Osteocyte (in vitro differentiated cells): ENCODE measurements at regions not wholly inside any gene's neighbourhood (a gene's known extent, or its start where the extent isn't known, plus 50 kb on each side); places are given as distances from the start of the nearest gene placed in this dataset.

Experiments
- DNase-seq: peaks from one replicate; pipeline ENCODE4 v3.0.0; 2021; ENCODE audit warnings: mixed read lengths; ENCODE audit not compliant: unreplicated experiment; ENCODE audit errors: extremely low spot score
- H3K27ac Mint-ChIP-seq: one replicate; pipeline ENCODE4 v1.8.0; 2021; ENCODE audit warnings: mild to moderate bottlenecking, mixed read lengths; ENCODE audit not compliant: unreplicated experiment
- H3K27me3 Mint-ChIP-seq: one replicate; pipeline ENCODE4 v1.8.0; 2021; ENCODE audit warnings: mixed read lengths; ENCODE audit not compliant: unreplicated experiment
- H3K36me3 Mint-ChIP-seq: one replicate; pipeline ENCODE4 v1.8.0; 2021; ENCODE audit warnings: mixed read lengths; ENCODE audit not compliant: unreplicated experiment
- H3K4me1 Mint-ChIP-seq: one replicate; pipeline ENCODE4 v1.8.0; 2021; ENCODE audit warnings: mixed read lengths; ENCODE audit not compliant: unreplicated experiment
- H3K4me3 Mint-ChIP-seq: one replicate; pipeline ENCODE4 v1.8.0; 2021; ENCODE audit warnings: mild to moderate bottlenecking, moderate library complexity, mixed read lengths; ENCODE audit not compliant: unreplicated experiment
- H3K9me3 Mint-ChIP-seq: one replicate; pipeline ENCODE4 v1.8.0; 2021; ENCODE audit warnings: mixed read lengths; ENCODE audit not compliant: unreplicated experiment
- TF ChIP-seq, protein P1 (sequence below): fragments of 200-600 bp; sonication (generic); IDR thresholded peaks from 2 replicates; pipeline ENCODE4 v1.5.0; 2021; ENCODE audit warnings: antibody characterized with exemption, mild to moderate bottlenecking, moderate library complexity

DNA sequence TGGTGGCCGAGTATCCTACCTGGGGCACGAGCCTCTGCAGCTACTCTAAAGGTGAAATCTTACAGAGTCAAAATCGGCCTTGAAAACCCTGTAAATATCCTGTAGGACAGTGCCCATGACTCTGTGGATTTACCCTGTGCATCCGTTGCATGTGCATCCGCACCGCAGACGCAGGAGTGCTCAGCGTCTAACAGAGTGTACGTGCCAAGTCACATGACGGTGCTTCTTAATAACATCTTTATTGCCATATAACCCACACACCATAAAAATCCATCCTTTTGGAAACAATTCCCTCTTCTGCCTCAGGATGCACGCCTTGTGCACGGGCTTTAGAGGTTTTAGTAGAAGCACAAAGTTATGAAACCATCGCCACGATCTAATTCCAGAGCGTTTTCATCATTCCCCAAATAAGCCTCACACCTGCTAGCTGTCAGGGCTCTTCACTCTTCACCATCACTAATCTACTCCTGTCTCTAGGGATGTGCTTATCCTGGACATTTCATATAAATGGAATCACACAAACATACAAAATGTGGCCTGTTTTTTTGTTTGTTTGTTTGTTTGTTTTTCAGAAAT lies 384.5 kb upstream of the SULF2 start:
- TF ChIP-seq, protein P1, sequence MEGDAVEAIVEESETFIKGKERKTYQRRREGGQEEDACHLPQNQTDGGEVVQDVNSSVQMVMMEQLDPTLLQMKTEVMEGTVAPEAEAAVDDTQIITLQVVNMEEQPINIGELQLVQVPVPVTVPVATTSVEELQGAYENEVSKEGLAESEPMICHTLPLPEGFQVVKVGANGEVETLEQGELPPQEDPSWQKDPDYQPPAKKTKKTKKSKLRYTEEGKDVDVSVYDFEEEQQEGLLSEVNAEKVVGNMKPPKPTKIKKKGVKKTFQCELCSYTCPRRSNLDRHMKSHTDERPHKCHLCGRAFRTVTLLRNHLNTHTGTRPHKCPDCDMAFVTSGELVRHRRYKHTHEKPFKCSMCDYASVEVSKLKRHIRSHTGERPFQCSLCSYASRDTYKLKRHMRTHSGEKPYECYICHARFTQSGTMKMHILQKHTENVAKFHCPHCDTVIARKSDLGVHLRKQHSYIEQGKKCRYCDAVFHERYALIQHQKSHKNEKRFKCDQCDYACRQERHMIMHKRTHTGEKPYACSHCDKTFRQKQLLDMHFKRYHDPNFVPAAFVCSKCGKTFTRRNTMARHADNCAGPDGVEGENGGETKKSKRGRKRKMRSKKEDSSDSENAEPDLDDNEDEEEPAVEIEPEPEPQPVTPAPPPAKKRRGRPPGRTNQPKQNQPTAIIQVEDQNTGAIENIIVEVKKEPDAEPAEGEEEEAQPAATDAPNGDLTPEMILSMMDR, result no peak
- H3K27me3 Mint-ChIP-seq, result peaks cover 88% of the 10 kb centered on the region
- no peaks in the 10 kb centered on the region for H3K4me1 Mint-ChIP-seq

GRCh38 chr20:48166082-48166835 lies 381.0 kb upstream of the SULF2 start:
- no peaks in the 10 kb centered on the region for H3K4me1 Mint-ChIP-seq
- no peaks in the 10 kb centered on the region for H3K9me3 Mint-ChIP-seq
- TF ChIP-seq, protein P1, result no peak
- no peak for DNase-seq
- H3K4me3 Mint-ChIP-seq, result no peak overlapping the region
- no peak overlapping the region for H3K27ac Mint-ChIP-seq
- H3K27me3 Mint-ChIP-seq, result peaks cover 78% of the 10 kb centered on the region
- no peaks in the 10 kb centered on the region for H3K36me3 Mint-ChIP-seq

More for the DNA sequence above, 384.5 kb upstream of the SULF2 start:
- no peaks in the 10 kb centered on the region for H3K36me3 Mint-ChIP-seq
- H3K9me3 Mint-ChIP-seq, result peaks cover 4% of the 10 kb centered on the region
- H3K4me3 Mint-ChIP-seq, result no peak overlapping the region
- H3K27ac Mint-ChIP-seq, result no peak overlapping the region
- no peak for DNase-seq

- no peak overlapping the region for H3K4me3 Mint-ChIP-seq
- TF ChIP-seq, protein P1, result no peak
- no peaks in the 10 kb centered on the region for H3K4me1 Mint-ChIP-seq
- H3K9me3 Mint-ChIP-seq, result no peaks in the 10 kb centered on the region
- H3K27ac Mint-ChIP-seq, result no peak overlapping the region
- H3K36me3 Mint-ChIP-seq, result no peaks in the 10 kb centered on the region
- DNase-seq, result no peak
- H3K27me3 Mint-ChIP-seq, result peaks cover 75% of the 10 kb centered on the region
Observed at GRCh38 chr20:48165401-48165685, 380.1 kb upstream of the SULF2 start.

GRCh38 chr20:48164566-48165400 lies 379.5 kb upstream of the SULF2 start:
- TF ChIP-seq, protein P1, result no peak
- no peaks in the 10 kb centered on the region for H3K4me1 Mint-ChIP-seq
- no peak overlapping the region for H3K4me3 Mint-ChIP-seq
- no peaks in the 10 kb centered on the region for H3K9me3 Mint-ChIP-seq
- H3K36me3 Mint-ChIP-seq, result no peaks in the 10 kb centered on the region
- no peak for DNase-seq
- no peak overlapping the region for H3K27ac Mint-ChIP-seq
- H3K27me3 Mint-ChIP-seq, result peaks cover 72% of the 10 kb centered on the region

DNA sequence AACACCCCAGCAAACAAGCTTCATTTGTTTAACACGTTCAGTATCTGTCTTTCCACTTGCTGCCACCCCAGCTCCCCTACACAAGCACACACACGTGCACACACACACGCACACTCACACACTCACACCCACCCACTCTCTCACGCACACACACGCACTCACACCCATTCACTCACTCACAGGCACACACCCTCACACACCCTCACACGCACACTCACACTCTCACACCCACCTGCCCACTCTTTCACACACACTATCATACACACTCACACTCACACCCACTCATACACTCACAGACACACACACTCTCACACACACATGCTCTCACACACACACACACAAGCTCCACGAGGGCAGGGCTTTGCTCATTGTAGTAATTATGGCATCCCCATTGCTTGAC lies 378.8 kb upstream of the SULF2 start:
- TF ChIP-seq, protein P1, result no peak
- no peak for DNase-seq
- Mint-ChIP-seq H3K4me3 (no peak overlapping the region), H3K27me3 (peaks cover 74% of the 10 kb centered on the region), H3K36me3 (no peaks in the 10 kb centered on the region), H3K9me3 (no peaks in the 10 kb centered on the region), H3K27ac (no peak overlapping the region), H3K4me1 (no peaks in the 10 kb centered on the region)
